ENCODE measurements at regions not wholly inside any gene's neighbourhood (a gene's known extent, or its start where the extent isn't known, plus 50 kb on each side); places are given as distances from the start of the nearest gene placed in this dataset.
"Not testable (repeated sequence)": the region's sequence is repeated elsewhere in the genome, so short reads cannot be mapped to it uniquely, and the experiment has no call there.

GRCh38 chr1:234866007-234866866 is 256.3 kb upstream of the IRF2BP2 start:
- peak; percentile 82 for DNase-seq (ENCODE audit: low read depth)

GRCh38 chr1:234865171-234866006 is 255.4 kb upstream of the IRF2BP2 start:
- no peak for DNase-seq (ENCODE audit: low read depth)

- DNase-seq (ENCODE audit: low read depth) = no peak
Measured at GRCh38 chr1:234864116-234864515, 254.1 kb upstream of the IRF2BP2 start.

- DNase-seq (ENCODE audit: low read depth) = peak; percentile 73
Measured at GRCh38 chr1:234863551-234863971, 253.6 kb upstream of the IRF2BP2 start.

- peak; percentile 81 for DNase-seq (ENCODE audit: low read depth)
Measured at GRCh38 chr1:234862944-234863515, 253.1 kb upstream of the IRF2BP2 start.

- no peak for DNase-seq (ENCODE audit: low read depth)
Measured at GRCh38 chr1:234862360-234862943, 252.5 kb upstream of the IRF2BP2 start.

- DNase-seq (ENCODE audit: low read depth) = no peak
Measured at GRCh38 chr1:234861761-234862160, 251.8 kb upstream of the IRF2BP2 start.

- DNase-seq (ENCODE audit: low read depth) = no peak
Measured at GRCh38 chr1:234861024-234861620, 251.1 kb upstream of the IRF2BP2 start.

- no peak for DNase-seq (ENCODE audit: low read depth)
Measured at GRCh38 chr1:234858722-234859121, 248.7 kb upstream of the IRF2BP2 start.

- no peak for DNase-seq (ENCODE audit: low read depth)
Measured at GRCh38 chr1:234856845-234857245, 246.9 kb upstream of the IRF2BP2 start.

GRCh38 chr1:234855851-234856250 is 245.9 kb upstream of the IRF2BP2 start:
- no peak for DNase-seq (ENCODE audit: low read depth)

- no peak for DNase-seq (ENCODE audit: low read depth)
Measured at GRCh38 chr1:234854645-234855039, 244.7 kb upstream of the IRF2BP2 start.

GRCh38 chr1:234853906-234854644 is 244.1 kb upstream of the IRF2BP2 start:
- no peak for DNase-seq (ENCODE audit: low read depth)

- no peak for DNase-seq (ENCODE audit: low read depth)
Measured at GRCh38 chr1:234852659-234853058, 242.7 kb upstream of the IRF2BP2 start.

- no peak for DNase-seq (ENCODE audit: low read depth)
Measured at GRCh38 chr1:234851450-234852438, 241.8 kb upstream of the IRF2BP2 start.

GRCh38 chr1:234849832-234850231 is 239.9 kb upstream of the IRF2BP2 start:
- DNase-seq (ENCODE audit: low read depth) = no peak

- DNase-seq (ENCODE audit: low read depth) = peak; percentile 85
Measured at GRCh38 chr1:234848972-234849649, 239.1 kb upstream of the IRF2BP2 start.

- not testable (repeated sequence) for DNase-seq (ENCODE audit: low read depth)
Measured at GRCh38 chr1:234846813-234847212, 236.8 kb upstream of the IRF2BP2 start.

GRCh38 chr1:234845836-234846235 is 235.9 kb upstream of the IRF2BP2 start:
- DNase-seq (ENCODE audit: low read depth) = no peak
